GM19467 (cell line): ENCODE measurements at regions not wholly inside any gene's neighbourhood (a gene's known extent, or its start where the extent isn't known, plus 50 kb on each side); places are given as distances from the start of the nearest gene placed in this dataset.
"Not testable (repeated sequence)": the region's sequence is repeated elsewhere in the genome, so short reads cannot be mapped to it uniquely, and the experiment has no call there.

Source experiments
- ATAC-seq: cut with Tn5 transposase; IDR thresholded peaks from one replicate; pipeline ENCODE4 v1.9.1; 2021; ENCODE audit warnings: mild to moderate bottlenecking, moderate library complexity; ENCODE audit not compliant: unreplicated experiment

DNA sequence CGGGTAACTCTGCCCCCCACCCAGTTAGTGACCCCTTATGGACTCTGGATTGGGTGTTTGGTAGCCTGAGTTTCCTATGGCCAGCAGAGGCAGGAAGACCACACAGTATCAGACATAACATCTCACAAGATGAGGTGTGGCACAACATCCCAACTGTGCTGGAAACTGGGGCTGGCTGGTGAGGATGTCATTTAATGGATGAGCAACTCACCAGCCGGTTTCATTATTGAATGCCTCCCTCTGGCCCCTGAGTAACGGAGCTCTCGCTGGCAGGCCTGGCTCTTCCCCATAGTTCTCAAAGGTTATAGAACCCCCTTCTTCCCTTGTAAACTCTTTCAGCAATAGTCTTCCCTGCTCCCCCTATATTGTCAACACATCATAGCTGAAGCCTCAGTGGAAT lies 195.0 kb downstream of the BCL11A start:
- ATAC-seq: no peak

DNA sequence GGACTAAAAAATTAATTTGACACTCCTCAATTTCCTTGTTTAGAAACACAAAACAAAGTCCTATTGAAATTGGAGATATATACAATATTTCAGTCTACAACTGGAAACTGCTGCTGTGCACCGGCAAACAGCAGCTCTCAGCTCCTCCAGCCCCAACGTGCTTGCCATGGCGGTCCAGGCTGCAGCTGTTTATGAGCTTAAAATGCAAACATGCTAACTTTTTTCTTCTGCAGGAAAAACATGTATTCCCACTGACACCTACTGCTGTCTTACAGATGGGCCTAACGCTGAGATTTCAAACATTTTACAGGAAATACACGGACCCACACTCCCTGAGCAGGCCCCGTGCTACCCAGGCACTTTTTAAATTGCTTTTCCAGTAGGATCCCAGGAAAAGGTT lies 195.5 kb downstream of the BCL11A start:
- ATAC-seq: no peak

DNA sequence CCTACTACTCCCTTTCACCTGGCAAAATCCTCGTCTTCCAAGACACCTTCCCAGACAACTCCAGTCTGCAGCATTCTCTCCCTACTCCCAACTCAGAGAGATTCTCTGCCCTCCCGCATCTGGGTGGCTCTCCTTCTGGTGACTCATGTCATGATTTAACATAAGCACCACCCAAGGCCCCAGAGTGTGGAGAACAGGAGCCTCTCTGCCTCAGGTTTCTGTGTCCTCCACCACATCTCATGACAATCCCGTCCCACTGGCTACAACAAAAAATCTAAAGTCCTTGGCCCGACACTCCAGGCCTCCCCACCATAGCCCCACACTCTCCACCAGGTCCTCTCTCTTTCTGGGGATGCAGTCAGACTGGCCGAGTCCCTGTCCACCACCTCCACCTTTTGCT lies 197.1 kb downstream of the BCL11A start:
- ATAC-seq: no peak

DNA sequence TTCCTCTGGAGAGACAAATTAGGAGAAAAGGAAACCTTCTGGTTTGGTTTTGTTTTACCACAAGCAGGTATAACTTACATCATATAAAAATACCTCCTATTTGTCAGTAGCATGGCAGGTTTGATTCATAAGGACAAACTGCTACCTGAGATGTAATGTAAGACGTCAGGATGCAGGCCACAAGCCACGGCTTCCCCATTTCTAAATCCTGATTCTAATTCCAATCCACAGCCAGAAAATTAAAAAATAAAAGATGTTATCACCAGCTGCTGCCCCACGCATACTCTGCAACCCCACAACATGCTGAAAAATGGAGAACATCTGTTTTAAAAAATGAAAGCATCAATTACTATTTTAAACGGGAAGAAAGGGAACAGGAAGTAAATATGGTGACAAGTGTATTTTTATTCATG lies 197.6 kb downstream of the BCL11A start:
- ATAC-seq: no peak

DNA sequence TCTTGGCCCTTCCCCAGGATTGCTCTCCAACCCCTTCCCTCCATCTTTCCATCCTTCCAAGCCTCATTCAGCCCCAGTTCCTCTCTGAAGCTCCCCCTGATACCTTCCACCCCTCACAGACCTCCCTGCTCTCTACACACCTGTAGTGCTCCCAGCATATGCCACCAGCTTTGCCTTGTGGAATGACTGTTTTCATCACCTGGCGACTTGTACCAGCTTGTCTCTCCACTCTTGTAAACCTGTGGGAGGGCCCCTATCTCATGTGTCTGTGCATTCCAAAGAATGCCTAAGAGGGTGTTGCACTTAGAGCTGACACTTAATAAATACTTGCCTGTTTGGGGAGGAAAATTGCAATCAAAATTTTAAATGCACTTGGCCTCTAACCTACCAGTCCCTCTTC lies 198.7 kb downstream of the BCL11A start:
- ATAC-seq: no peak

GRCh38 chr2:60353863-60354262 lies 199.6 kb downstream of the BCL11A start:
- ATAC-seq: peak; percentile 38

DNA sequence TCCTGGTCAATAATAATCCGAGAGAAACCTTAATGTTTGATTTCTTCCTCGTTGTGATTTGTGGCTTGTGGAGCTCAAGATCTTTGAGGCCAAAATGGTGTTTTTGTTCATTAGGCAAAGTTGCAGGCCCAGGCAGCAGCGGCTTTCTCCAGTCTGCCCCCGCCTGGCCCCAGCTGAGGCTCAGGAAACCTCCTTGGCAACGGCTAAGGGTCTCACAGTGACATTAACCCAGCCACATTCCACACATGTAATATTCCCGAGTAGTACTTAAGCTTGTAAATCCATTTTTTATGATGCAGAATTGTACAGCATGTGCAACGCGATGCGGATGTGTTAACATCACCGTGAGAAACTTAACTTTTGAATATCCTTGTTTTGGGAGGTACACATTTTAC lies 200.1 kb downstream of the BCL11A start:
- no peak for ATAC-seq

DNA sequence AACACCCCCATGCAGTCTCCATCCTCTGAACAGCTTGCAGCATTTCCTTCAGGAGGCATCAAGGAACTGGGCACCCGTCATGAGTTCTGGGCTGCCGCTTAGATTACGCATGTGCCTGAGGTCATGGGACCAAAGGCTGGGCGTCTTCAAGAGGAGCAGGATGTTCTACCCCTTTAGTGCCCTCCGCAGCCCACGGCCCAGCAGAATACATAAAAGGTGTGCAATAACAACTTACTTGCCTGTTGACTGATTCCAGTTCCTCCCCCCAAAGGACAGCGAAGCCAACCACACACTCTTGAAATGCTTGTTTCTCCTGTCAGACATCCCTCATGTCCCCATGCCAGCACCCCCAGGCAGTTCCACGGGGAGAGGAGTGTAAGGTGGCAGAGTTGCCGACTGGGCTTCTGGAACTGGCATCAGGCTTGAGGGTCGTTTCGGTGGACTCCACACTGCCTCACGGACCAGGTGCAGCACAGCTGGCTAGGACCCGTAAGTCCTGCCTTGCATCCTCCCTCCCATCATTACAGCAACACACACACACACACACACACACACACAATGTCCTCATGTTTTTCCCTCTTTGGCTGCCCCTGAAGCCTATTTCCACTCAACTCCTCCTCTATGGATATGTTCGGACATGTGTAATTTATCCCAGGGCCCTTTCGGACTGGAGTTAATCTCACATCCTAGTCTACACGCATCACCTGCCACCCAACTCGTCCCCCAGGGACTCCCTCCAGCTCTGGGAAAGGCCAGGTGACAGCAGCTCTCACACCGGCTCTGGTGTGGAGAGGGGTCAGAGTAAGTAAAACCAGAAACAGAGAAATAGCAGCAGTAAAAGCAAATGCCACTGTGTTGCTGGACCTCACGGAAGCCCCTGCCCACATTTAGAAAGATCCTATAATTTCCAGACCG lies 200.7 kb downstream of the BCL11A start:
- no peak for ATAC-seq

GRCh38 chr2:60351802-60352201 lies 201.7 kb downstream of the BCL11A start:
- no peak for ATAC-seq

DNA sequence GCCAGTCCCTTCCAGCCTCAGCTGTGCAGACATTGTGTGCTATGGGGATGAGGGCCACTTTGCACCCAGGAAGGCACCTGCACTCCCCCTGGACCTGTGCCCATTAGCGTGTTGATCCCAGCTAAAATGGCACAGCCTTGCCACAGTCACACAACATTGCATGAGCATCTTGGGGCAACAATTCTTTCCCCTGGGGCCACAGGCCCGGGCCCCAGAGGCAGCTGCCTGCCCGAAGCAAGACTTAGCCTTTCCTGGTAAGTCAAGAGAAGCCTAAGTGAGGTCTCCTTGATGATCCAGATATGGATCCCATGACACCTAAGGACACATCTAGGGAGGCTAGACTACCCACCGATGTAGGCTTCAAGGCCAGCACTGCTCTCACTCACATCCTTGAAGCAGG lies 202.1 kb downstream of the BCL11A start:
- ATAC-seq: no peak

GRCh38 chr2:60350791-60351190 lies 202.7 kb downstream of the BCL11A start:
- ATAC-seq: no peak

- ATAC-seq: no peak
These were observed 205.7 kb downstream of the BCL11A start for GRCh38 chr2:60347781-60348180.

DNA sequence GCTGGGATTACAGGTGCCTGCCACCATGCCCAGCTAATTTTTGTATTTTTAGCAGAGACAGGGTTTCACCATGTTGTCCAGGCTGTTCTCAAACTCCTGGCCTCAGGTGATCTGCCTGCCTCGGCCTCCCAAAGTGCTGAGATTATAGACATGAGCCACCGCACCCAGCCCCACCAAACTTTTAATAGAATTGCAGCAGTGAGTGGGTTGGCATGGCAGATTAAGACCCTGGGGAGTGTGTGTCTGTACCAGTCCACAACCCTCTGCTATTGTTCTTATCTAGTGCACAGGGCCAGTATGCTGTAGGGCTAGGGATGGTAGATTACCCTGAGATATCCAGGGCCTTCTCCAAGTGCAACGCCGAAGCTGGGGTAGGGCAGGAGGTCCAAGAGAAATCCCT lies 211.0 kb downstream of the BCL11A start:
- ATAC-seq: not testable (repeated sequence)

GRCh38 chr2:60341151-60341550 lies 212.3 kb downstream of the BCL11A start:
- no peak for ATAC-seq

DNA sequence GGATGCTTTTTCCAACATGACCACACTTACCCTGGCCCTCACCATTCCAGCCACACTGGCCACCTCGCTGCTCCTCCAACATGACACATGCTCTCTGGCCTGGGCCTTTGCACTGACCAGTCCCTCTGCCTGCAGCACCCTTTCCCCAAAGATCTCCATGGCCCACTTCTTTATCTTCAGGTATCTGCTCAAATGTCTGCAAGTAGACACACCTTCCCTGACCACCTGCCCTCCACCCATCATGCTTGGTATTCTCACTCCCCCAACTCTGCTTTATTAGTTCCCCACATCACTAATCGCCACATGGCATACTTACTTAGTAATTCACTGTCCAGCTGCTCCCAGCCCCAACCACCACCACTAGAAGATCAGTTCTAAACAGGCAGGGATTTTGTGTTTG lies 214.2 kb downstream of the BCL11A start:
- ATAC-seq: no peak

DNA sequence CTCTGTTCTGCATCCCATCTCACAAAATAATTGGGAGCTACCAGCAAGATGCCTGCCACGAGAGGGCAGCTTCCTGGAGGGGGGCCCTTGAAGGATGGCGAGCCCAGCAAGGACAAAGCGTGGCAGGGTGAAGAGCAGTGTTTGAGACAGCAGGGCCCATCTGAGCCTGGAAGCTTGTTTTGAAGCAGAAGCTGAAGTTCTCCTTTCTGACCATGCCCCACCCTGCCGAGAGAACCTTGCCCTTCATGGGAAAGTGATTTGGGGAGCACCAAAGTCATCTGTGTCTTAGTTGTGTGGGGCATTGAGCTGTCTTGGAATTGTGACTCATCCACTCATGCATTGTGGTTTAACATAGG lies 216.3 kb downstream of the BCL11A start:
- ATAC-seq: peak; percentile 43

DNA sequence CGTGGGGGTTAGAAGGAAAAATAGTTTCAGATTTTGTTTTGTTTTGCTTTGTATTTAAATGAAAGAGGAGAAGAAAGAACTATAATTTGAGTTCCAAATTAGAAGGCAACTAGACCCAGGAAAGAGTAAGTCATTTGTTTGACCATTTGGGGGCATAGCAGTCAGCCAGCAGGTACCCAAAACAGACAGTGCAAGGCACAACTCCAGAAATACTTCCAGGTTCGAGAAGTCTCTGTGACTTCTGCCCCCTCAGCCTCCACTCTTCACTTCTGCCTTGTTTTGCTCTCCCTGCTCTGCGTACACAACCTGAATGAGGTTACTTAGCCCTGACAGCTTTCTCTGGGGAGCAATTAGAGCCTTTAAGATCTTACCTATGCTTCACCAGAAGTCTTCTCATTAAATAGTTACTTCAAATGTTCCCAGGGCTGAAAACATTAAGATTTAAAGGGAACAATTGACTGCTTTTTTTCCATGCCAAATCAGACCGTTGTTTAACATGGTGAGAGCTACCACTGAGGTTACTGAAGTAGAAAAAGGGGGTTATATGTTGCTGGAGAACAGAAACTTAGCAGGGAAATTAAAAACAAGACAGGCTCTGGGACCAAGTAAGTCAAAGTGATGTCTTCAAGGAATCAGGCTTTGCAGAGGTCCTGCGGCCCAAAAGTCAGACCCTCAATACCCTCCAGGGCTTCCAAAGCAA lies 216.9 kb downstream of the BCL11A start:
- no peak for ATAC-seq

- ATAC-seq: no peak
These were observed 217.8 kb downstream of the BCL11A start for GRCh38 chr2:60335533-60336237.

DNA sequence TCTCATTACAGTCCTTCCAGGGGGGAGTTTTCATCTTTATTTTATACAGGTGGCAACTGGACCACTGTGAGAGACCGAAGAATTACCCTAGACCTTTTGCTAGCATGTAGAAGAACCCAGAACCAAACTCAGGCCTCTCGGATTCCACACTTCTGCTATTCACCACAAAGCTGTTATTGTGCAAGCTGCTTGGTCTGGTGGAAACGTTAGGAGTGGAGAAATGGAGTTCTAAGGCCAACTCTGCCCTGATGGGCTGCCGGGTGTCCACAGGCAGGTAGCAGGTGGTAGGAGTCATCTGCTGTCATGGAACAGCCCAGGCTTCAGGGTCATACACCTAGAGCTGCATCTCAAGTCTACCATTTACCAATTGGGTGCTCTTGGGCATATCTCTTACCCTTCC lies 218.8 kb downstream of the BCL11A start:
- ATAC-seq: no peak

DNA sequence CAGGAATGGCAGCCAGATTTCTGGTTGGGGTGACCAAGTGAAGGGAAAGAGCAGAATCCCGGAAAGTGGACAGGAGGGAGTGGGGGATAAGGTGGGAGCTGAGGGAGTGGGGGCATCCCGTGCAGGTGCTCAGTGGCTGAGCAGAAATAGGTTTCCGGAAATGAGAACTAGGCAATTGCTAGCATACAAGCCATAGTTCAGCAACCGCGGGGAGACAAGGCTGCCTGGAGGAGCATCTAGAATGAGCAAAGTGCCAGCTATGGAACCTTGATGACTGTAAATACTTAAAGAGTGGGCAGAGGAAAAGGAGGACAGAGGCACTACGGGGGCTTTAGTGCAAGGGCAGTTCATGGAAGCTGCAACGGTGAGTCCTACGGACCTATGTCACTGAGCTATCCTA lies 220.2 kb downstream of the BCL11A start:
- ATAC-seq: no peak

DNA sequence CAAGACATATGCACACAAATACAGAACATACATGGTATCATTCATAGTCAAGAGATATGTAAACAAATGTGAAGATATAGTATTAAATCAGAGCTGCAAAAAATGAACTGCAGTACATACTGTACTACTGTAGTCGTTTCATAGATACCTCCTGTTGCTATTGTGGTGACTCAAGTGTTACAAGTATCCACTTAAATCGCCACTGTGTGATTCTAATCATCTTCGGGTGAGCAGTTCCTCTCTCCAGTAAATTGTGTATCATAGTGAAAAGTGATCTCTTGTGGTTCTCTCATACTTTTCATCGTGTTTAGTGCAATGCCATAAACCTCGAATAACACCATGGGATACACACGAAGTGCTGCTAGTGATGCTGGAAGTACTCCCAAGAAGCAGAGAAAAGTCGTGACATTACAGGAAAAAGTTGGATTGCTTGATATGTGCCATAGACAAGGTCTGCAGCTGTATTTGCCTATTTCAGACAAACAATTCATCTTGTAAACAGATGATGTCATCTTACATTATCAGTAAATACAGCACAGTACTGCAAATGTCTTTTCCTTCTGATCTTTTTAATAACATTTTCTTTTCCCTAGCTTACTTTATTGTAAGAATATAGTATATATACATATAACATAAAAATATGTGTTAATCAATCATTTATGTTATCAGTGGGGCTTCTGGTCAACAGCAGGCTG lies 222.2 kb downstream of the BCL11A start:
- no peak for ATAC-seq
